ENCODE measurements at regions not wholly inside any gene's neighbourhood (a gene's known extent, or its start where the extent isn't known, plus 50 kb on each side); places are given as distances from the start of the nearest gene placed in this dataset.

- Histone ChIP-seq H3K14ac (ENCODE audit: insufficient read depth, low read length) (no peak overlapping the region), H3K27me3 (ENCODE audit: insufficient read depth, low read length) (no peaks in the 10 kb centered on the region), H3K23ac (ENCODE audit: insufficient read length, low read depth, low read length) (no peak overlapping the region), H4K20me1 (ENCODE audit: control insufficient read depth, insufficient read depth, insufficient read length) (no peaks in the 10 kb centered on the region), H2AFZ (ENCODE audit: low read length) (no peak overlapping the region), H4K91ac (ENCODE audit: insufficient read length, low read depth, low read length) (no peak overlapping the region), H2BK20ac (ENCODE audit: low read depth, low read length, poor library complexity, severe bottlenecking) (no peak overlapping the region), H2BK12ac (ENCODE audit: insufficient read length, low read depth, low read length) (no peak overlapping the region), H3K79me2 (ENCODE audit: insufficient read depth, low read length) (no peaks in the 10 kb centered on the region), H3K4ac (ENCODE audit: low read depth, low read length) (no peak overlapping the region), H4K5ac (ENCODE audit: insufficient read length, low read depth, low read length) (no peak overlapping the region), H3K4me2 (ENCODE audit: insufficient read depth, insufficient read length, low read length) (no peak overlapping the region), H3K4me1 (ENCODE audit: insufficient read depth, low read length) (0 out of 2 replicates have a peak, but pooled peaks cover 2% of the 10 kb centered on the region), H3T11ph (ENCODE audit: low read length) (no peak overlapping the region), H2BK5ac (ENCODE audit: insufficient read length, low read length) (no peak overlapping the region), H3K27ac (ENCODE audit: insufficient read length, low read depth, low read length) (no peak overlapping the region), H2BK120ac (ENCODE audit: low read depth, low read length, poor library complexity, severe bottlenecking) (no peak overlapping the region), H2BK15ac (ENCODE audit: low read depth, low read length) (no peak overlapping the region), H3K23me2 (ENCODE audit: insufficient read length, low read depth, low read length, poor library complexity, severe bottlenecking) (no peaks in the 10 kb centered on the region), H3K79me1 (ENCODE audit: insufficient read depth, low read depth, low read length, poor library complexity, severe bottlenecking) (no peaks in the 10 kb centered on the region), H3K56ac (ENCODE audit: insufficient read length, low read depth, low read length) (no peak overlapping the region), H3K18ac (ENCODE audit: insufficient read length, low read depth, low read length) (no peak overlapping the region), H3K9ac (ENCODE audit: extremely low read depth, insufficient read length, low read length) (no peak overlapping the region), H4K8ac (replicated peaks; ENCODE audit: insufficient read length, low read depth, low read length) (no peak overlapping the region), H2AK5ac (ENCODE audit: insufficient read length, low read length) (no peak overlapping the region), H3K9me3 (ENCODE audit: control insufficient read depth, low read depth, low read length) (no peaks in the 10 kb centered on the region)
- Mint-ChIP-seq H3K9me3 (no peaks in the 10 kb centered on the region), H3K27ac (no peak overlapping the region), H3K36me3 (ENCODE audit: insufficient read depth in 1 of 3, low read depth in 3 of 3) (no peaks in the 10 kb centered on the region), H3K27me3 (ENCODE audit: low read depth) (no peaks in the 10 kb centered on the region), H3K4me3 (no peak overlapping the region), H3K4me1 (peaks cover 2 to 4% of the 10 kb centered on the region in 2 experiments; a peak in 2 of 4 replicates)
- WGBS (ENCODE audit: extremely low coverage, insufficient read length, low lambda C conversion rate), result no CpG with 5 or more reads among the region's 4 CpGs
- DNase-seq, result no peak
- no peak for TF ChIP-seq CTCF (conservative IDR thresholded peaks at IDR 0.05)
Measured at GRCh38 chr2:67272195-67272594, 124.9 kb upstream of the ETAA1 start.

Measured in H9 (cell line).